ENCODE measurements at regions not wholly inside any gene's neighbourhood (a gene's known extent, or its start where the extent isn't known, plus 50 kb on each side); places are given as distances from the start of the nearest gene placed in this dataset.
"Not testable (repeated sequence)": the region's sequence is repeated elsewhere in the genome, so short reads cannot be mapped to it uniquely, and the experiment has no call there.

GRCh38 chr10:45250694-45251075, 64.7 kb downstream of the OR13A1 start:
- DNase-seq (ENCODE audit: low spot score): not testable (repeated sequence)

Data from kidney capillary endothelial cell (primary cell).